ENCODE measurements at regions not wholly inside any gene's neighbourhood (a gene's known extent, or its start where the extent isn't known, plus 50 kb on each side); places are given as distances from the start of the nearest gene placed in this dataset.
"Not testable (repeated sequence)": the region's sequence is repeated elsewhere in the genome, so short reads cannot be mapped to it uniquely, and the experiment has no call there.

- no peak for DNase-seq
These were observed 54.9 kb downstream of the DIO3 start for GRCh38 chr14:101616202-101616601.

GRCh38 chr14:101619484-101619883 lies 58.2 kb downstream of the DIO3 start:
- DNase-seq = no peak

DNA sequence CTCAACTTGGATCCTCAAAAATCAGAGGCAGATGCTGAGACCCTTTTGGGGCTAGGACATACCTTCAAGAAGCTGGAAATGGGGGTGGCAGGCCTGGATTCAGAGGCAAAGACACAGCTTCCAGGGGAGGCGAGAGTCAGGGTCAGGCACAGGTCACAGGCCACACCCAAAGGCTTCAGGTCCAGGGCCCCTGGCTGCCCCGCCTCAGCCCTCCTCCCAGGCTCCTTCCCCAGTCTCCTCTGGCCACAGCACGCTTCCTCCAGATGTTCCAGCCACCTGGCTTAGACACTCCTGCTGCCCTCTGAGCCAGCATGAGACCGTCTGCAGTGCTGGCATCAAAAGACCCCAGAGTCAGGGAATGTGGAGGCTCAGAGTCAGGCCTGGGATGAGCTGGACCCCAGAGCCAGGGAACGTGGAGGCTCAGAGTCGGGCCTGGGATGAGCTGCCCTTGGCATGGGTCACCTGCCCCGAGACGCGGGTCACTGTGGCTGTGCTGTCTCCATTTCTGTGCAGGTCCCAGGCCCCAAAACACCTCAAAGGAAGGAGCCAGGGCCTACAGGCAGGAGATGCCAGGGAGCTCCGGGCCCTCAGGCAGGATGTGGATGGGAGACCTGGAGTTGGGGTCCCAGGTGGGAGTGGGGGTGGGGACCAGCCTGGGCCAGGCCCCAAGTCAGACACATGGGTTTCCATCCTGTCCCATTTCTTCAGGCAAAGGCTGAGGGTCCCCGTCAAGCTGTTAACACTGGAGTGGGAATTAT lies 58.9 kb downstream of the DIO3 start:
- no peak for DNase-seq

DNA sequence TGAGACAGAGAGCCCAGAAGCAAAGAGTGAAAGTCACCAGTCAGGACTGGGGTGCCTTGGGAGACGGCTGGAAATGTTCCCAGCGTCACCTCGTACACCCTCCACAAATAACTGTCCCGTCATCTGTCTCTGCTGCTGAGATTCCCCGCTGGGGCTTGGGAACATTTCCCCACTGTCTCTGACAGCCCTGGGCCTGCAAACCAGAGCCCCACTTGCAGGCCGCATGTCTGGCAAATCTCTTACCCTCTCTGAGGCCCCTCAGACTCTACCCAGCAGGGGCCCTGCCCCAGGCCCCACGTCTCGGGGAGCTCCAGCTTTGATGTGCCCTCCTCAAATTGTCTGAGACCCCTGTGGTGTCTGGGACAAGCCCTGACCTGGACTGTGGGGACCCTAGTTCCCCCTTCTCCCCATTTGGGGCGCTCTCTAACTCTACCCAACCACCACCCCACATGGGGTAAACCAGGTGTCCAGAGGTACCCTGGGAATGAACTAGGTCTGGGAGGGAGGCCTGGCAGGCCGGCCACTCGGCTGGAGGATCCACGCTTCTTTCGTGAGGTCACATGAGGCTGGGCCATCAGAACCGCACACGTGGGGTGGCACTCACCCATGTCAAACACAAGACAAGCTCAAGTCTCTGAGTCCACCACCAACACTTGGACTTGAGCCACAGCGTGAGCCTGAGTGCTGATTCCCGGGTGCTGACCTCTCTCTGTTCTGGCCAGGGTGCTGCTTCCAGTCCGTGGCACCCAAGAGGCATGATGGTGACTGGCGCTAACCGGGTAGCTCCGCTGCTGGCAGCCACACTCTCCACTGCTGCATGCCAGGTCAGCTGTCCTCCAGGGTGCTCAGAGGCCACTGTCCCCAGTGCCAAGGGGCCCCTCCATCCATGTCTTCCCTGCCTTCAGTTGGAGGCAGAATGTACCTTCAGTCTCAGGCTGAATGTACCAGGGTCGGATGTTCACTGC lies 59.8 kb downstream of the DIO3 start:
- DNase-seq = no peak

DNA sequence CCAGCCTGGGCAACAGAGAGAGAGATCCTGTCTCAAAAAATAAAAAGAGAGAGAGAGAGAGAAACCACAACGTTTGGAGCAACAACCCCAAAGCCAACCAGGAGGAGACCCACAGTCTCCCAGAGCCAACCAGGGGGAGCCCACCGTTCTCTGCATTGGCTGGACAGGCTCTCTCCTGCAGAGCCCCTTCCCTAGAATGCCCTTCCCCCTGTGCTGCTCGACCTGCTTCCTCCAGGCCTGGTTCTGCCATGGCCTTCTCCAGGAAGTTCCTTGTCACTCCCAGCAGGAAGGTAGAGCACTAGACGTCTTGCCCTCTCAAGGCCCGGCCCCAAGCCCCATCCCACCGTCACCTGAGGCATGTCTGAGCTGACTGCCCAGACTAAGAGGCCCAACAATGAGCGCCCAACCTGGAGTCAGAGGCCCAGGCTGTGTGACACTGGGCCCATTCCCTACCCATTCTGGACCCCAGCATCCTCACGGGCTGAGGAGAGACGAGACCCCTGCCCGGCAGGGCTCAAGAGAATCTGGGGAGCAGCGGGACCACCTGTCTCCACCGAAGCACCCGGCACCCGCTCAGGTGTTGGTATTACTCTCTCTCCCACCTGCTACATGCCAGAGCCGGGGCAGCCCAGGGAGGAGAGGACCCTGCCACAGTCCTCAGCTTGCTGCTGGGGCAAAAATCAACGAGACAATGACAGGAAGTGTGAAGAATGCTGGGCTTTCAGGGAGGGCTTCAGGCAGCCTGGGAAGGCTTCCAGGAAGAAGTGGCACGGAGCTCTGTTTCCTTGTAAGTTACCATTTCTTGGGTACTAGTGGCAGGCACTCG lies 61.2 kb downstream of the DIO3 start:
- no peak for DNase-seq

- DNase-seq = no peak
These were observed 61.7 kb downstream of the DIO3 start for GRCh38 chr14:101623077-101623372.

GRCh38 chr14:101623685-101624444 lies 62.6 kb downstream of the DIO3 start:
- DNase-seq = no peak

DNA sequence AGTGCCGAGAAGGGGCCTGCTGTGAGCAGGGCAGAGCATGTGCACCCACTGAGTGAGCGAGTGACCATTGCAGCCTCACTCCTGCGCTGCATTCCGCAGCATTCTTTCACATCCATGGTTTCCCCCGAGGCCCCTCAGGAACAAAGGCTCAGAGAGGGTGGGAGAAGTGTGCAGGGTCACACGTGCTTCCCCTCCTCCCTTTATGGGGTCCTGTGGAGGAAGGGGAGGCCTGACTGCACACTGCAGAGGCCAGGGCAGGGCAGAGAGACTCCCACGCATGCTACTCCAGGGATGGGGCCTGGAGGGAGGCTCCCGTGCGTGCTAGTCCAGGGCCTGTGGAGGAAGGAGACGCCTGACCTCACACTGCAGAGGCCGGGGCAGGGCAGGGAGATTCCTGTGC lies 63.2 kb downstream of the DIO3 start:
- DNase-seq = no peak

DNA sequence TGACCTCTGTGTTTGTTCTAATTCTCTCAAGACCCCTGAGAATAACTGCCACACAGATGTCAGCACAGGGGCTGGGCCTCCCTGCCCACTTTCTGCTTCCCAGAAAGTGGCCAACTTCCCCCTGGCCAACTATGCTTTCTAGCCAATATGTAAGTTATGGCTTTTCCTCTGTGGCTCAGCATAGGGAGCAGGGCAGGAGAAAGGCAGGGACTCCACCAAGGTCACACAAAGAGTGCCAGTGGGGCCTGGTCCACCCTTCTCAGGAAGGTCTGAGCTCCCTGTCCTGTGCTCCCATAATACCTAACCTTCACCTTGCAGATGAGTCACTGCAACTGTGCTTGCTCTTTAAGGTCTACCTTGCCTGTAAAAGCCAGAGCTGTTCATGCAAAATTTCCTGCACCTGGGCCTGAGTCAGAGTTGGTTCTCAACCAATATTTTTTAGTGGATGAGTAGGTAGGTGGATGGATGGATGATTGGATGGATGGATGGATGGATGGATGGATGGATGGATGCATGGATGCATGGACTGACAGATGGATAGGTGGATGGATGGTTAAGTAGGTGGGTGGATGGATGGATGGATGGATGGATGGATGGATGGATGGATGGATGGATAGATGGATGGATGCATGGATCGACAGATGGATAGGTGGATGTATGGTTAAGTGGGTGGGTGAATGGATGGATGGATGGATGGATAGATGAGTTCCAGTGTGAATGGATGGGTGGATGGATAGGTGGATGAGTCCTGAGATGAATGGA lies 64.2 kb downstream of the DIO3 start:
- no peak for DNase-seq

- no peak for DNase-seq
These were observed 65.0 kb downstream of the DIO3 start for GRCh38 chr14:101626331-101626730.

DNA sequence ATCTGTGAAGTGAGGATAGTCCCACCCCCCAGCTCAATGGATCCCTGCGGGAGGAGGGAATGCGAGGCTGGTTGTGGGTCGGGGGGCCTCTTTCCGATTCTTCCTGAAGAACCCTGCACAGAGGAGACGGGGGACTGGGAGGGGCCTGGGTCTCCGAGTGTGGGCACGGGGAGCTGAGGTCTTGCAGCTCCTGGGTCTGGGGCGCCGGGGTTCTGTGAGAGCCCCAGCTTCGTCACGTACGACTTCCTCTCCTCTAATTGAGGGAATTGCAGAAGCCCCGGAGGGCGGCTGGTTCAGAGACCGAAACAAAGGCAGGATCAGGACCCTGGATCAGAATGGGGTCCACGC lies 66.6 kb downstream of the DIO3 start:
- DNase-seq = no peak

DNA sequence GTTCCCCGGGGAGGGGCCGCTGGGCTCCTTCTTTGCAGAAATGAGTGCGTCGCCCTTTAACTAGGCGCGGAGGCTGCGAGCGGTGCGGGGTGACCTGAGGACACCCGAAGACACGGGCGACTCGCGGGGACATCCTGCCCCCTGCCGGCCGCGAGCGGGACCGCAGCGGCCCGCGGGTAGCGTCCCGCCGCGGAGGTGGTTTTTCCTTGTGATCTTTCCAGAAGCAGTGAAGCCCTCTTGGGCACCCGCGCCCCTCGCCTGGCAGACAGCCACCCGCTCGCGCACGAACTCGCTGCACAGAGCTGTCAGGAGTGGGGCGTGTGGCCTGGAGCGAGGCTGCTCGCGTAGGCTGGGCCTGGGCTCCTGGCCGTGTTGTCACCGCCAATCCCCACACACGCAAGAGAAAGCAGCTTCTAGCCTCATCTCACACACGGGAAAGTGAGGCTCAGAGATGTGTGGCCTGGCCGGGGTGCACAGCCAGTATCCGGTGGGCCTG lies 67.2 kb downstream of the DIO3 start:
- peak; percentile 70 for DNase-seq

DNA sequence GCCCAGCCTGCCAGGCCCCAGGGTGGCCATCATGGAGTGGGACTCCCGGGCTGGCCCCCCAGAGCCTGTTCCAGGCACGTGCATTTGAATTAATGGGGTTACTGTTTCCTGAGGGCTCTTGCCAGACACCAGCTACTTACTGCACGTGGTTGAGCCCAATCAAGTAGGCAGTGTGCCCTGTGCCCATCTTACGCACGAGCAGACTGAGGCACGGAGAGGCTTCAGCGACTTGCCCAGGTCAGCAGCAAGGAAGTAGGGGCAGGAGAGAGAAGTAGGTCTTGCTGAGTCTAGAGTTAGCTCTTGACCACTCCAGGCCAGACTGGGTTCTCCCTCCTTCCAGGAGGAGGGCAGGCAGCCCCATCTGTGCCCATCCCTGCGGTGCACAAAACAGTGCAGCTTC lies 67.7 kb downstream of the DIO3 start:
- no peak for DNase-seq

- no peak for DNase-seq
These were observed 69.0 kb downstream of the DIO3 start for GRCh38 chr14:101630056-101630965.

DNA sequence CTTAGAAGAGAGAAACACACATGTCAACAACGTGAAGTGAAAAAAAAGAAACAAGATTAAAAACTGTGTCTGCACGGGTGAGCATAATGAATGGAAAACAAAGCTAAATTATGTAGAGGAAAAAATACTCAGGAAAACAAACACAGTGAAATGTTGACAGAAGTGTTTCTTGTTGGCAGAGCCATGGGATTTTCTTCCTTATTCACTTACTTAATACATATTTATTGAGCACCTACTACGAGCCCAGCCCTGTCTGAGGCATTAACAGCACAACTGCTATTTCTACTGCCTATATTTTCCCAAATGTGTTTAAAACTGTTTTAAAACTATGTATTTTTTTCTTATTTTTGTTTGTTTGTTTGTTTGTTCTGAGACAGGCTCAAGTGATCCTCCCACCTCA lies 69.9 kb downstream of the DIO3 start:
- DNase-seq = no peak

GRCh38 chr14:101631970-101632369 lies 70.7 kb downstream of the DIO3 start:
- not testable (repeated sequence) for DNase-seq

DNA sequence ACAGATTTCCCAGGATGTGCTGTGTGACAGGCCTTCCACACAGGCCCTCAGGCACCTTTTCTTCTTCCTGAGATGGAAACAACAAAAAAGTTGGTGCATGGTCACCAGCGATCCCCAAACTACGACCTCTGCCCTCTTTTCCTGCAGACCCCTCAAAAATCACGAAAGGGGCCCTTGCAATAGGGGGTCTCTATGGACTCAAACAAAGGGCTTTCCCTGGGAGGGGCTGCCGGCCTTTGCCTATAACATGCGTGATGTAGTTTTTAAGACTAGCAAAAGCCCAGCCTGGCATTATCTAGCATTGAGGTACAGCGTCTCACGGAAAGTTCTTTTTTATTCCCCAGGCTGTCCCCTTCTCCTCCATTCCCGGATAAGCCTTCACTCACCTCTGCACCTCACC lies 71.2 kb downstream of the DIO3 start:
- DNase-seq = no peak

DNA sequence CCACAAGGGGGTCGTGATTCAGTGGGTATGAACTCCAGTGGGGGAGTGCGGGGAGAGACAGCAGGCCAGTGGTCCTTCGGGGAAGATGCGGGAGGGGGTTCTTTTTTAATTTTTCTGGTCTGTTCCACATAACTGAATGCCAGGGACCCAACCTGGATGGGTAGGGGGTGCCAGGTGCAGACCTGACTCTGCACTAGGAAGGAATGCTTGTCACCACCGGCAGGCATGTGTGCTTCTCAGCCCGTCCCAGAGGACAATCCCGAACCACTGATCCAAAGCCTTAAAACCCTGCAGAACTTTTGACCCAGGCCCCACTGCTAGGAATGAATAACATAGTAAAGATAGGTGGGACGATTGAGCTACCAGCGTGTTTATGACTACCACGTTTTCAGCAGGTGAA lies 72.0 kb downstream of the DIO3 start:
- no peak for DNase-seq

DNA sequence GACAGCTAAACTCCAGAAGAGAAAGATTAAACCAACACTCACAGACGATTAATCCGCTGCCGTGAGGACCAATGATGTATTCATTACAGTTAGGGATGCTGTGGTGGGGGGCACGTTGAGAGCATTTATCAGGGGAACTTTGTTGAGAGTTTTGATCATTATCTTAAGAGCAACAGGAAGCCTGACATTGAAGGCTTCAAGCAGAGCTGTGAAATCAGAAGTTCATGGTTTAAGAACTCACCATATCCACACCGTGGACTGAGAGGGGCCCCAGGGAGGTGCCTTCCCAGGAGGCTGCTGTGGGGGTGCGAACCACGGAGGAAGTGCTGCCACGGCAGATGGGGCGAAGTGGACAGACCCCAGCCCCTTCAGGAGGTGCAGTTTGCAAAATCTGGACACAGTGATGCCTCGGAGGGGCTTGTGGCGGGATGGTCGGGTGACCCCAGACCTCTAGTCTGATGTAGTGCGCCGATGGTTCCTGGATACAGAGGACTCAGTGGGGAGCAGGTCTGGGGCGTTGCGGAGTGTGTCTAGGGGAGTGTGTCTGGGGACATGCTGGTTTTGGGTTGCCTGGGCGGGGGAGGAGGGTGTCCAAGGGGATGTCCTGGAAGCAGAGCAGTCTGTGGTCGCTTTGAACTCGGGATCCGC lies 73.0 kb downstream of the DIO3 start:
- no peak for DNase-seq
